ENCODE measurements at regions not wholly inside any gene's neighbourhood (a gene's known extent, or its start where the extent isn't known, plus 50 kb on each side); places are given as distances from the start of the nearest gene placed in this dataset.
"Not testable (repeated sequence)": the region's sequence is repeated elsewhere in the genome, so short reads cannot be mapped to it uniquely, and the experiment has no call there.

GRCh38 chr21:24428591-24429199 lies 1178.6 kb downstream of the MRPL39 start:
- Histone ChIP-seq H3K36me3 (no peaks in the 10 kb centered on the region), H3K9me3 (ENCODE audit: severe bottlenecking) (no peaks in the 10 kb centered on the region)

DNA sequence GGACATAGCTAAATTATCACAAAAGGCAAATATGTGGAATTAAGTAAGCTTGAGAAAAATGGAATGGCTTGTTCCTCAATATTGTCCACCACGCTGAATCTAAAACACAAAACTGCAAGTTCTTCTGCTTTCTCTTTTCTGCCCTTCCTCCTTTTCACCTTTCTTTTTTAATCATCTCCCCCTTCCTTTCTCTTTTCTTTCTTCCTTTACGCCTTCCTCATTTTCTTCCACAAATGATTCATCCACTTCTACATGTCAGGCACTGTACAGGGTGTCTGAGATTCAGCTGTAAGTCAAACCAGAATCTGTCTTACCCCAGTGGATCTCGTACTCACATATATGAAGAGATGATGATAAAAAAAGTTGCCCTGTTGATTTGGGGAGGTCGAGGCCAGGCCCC lies 1182.5 kb downstream of the MRPL39 start:
- Histone ChIP-seq H3K4me3 (ENCODE audit: low read depth, low read length) (no peak overlapping the region), H3K27me3 (ENCODE audit: insufficient read depth, low read depth, severe bottlenecking) (no peaks in the 10 kb centered on the region), H3K36me3 (no peaks in the 10 kb centered on the region), H3K9me3 (ENCODE audit: severe bottlenecking) (peaks cover 4% of the 10 kb centered on the region), H3K27ac (no peak overlapping the region)
- DNase-seq, result no peak
- TF ChIP-seq, protein P1, sequence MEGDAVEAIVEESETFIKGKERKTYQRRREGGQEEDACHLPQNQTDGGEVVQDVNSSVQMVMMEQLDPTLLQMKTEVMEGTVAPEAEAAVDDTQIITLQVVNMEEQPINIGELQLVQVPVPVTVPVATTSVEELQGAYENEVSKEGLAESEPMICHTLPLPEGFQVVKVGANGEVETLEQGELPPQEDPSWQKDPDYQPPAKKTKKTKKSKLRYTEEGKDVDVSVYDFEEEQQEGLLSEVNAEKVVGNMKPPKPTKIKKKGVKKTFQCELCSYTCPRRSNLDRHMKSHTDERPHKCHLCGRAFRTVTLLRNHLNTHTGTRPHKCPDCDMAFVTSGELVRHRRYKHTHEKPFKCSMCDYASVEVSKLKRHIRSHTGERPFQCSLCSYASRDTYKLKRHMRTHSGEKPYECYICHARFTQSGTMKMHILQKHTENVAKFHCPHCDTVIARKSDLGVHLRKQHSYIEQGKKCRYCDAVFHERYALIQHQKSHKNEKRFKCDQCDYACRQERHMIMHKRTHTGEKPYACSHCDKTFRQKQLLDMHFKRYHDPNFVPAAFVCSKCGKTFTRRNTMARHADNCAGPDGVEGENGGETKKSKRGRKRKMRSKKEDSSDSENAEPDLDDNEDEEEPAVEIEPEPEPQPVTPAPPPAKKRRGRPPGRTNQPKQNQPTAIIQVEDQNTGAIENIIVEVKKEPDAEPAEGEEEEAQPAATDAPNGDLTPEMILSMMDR (IDR thresholded peaks at IDR 0.05; ENCODE audit: low read depth, low read length), result no peak

More at GRCh38 chr21:24428591-24429199, 1178.6 kb downstream of the MRPL39 start:
- no peak overlapping the region for H3K4me3 ChIP-seq (ENCODE audit: low read depth, low read length)
- TF ChIP-seq, protein P1 (IDR thresholded peaks at IDR 0.05; ENCODE audit: low read depth, low read length), result no peak
- no peaks in the 10 kb centered on the region for H3K27me3 ChIP-seq (ENCODE audit: insufficient read depth, low read depth, severe bottlenecking)
- no peak overlapping the region for H3K27ac ChIP-seq
- DNase-seq, result no peak

DNA sequence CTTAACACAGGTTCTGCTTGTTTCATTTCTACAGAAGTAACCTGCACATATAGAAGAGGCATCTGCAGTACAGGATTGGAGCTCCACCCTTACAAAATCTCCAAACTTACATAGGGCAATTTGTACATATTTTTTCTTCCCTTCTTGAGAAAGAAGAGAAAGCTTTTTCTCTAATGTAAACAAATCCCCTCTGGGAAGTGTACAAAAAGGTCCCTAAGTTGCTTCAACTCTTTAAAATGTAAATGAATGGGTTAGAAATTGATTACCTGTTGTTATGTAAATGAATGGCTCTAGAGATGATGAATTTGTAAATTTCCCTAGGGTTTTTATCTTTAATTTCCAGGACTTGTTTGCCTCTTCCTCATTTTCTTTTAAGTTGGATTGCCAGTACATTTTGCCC lies 1183.7 kb downstream of the MRPL39 start:
- TF ChIP-seq, protein P1 (IDR thresholded peaks at IDR 0.05; ENCODE audit: low read depth, low read length), result no peak
- no peak for DNase-seq
- Histone ChIP-seq H3K27me3 (ENCODE audit: insufficient read depth, low read depth, severe bottlenecking) (no peaks in the 10 kb centered on the region), H3K4me3 (ENCODE audit: low read depth, low read length) (no peak overlapping the region), H3K9me3 (ENCODE audit: severe bottlenecking) (peaks cover 15% of the 10 kb centered on the region), H3K36me3 (no peaks in the 10 kb centered on the region), H3K27ac (no peak overlapping the region)

GRCh38 chr21:24420689-24421088 lies 1186.6 kb downstream of the MRPL39 start:
- Histone ChIP-seq H3K27ac (no peak overlapping the region), H3K36me3 (no peaks in the 10 kb centered on the region), H3K4me3 (ENCODE audit: low read depth, low read length) (no peak overlapping the region), H3K27me3 (ENCODE audit: insufficient read depth, low read depth, severe bottlenecking) (no peaks in the 10 kb centered on the region), H3K9me3 (ENCODE audit: severe bottlenecking) (peaks cover 15% of the 10 kb centered on the region)
- DNase-seq, result no peak
- TF ChIP-seq, protein P1 (IDR thresholded peaks at IDR 0.05; ENCODE audit: low read depth, low read length), result no peak

- not testable (repeated sequence) for H3K36me3 ChIP-seq; H3K4me3 ChIP-seq (ENCODE audit: low read depth, low read length); H3K27me3 ChIP-seq (ENCODE audit: insufficient read depth, low read depth, severe bottlenecking); DNase-seq; H3K27ac ChIP-seq
- peaks cover 15% of the 10 kb centered on the region for H3K9me3 ChIP-seq (ENCODE audit: severe bottlenecking)
Observed at GRCh38 chr21:24419641-24420040, 1187.6 kb downstream of the MRPL39 start.

DNA sequence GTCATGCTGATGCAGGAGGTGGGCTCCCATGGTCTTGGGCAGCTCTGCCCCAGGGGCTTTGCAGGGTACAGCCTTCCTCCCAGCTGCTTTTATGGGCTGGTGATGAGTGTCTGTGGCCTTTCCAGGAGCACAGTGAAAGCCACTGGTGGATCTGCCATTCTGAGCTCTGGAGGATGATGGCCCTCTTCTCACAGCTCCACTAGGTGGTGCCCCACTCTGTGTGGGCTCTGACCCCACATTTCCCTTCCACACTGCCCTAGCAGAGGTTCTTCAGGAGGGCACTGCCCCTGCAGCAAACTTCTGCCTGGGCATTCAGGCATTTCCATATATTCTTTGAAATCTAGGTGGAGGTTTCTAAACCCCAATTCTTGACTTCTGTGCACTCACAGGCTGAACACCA lies 1188.6 kb downstream of the MRPL39 start:
- TF ChIP-seq, protein P1 (IDR thresholded peaks at IDR 0.05; ENCODE audit: low read depth, low read length), result peak; percentile 38; the same call in 1 of the 2 replicates
- H3K27me3 ChIP-seq (ENCODE audit: insufficient read depth, low read depth, severe bottlenecking), result no peaks in the 10 kb centered on the region
- no peak for DNase-seq
- no peak overlapping the region for H3K27ac ChIP-seq
- H3K36me3 ChIP-seq, result no peaks in the 10 kb centered on the region
- H3K9me3 ChIP-seq (ENCODE audit: severe bottlenecking), result peaks cover 15% of the 10 kb centered on the region
- no peak overlapping the region for H3K4me3 ChIP-seq (ENCODE audit: low read depth, low read length)

Data from WERI-Rb-1 (cell line).